NCI-H2227 (cell line): ENCODE measurements at regions not wholly inside any gene's neighbourhood (a gene's known extent, or its start where the extent isn't known, plus 50 kb on each side); places are given as distances from the start of the nearest gene placed in this dataset.

ENCODE experiments used
- DNase-seq: peaks from one replicate; lab custom pipeline; 2025; ENCODE audit not compliant: unreplicated experiment; lab: John Stamatoyannopoulos, UW

DNA sequence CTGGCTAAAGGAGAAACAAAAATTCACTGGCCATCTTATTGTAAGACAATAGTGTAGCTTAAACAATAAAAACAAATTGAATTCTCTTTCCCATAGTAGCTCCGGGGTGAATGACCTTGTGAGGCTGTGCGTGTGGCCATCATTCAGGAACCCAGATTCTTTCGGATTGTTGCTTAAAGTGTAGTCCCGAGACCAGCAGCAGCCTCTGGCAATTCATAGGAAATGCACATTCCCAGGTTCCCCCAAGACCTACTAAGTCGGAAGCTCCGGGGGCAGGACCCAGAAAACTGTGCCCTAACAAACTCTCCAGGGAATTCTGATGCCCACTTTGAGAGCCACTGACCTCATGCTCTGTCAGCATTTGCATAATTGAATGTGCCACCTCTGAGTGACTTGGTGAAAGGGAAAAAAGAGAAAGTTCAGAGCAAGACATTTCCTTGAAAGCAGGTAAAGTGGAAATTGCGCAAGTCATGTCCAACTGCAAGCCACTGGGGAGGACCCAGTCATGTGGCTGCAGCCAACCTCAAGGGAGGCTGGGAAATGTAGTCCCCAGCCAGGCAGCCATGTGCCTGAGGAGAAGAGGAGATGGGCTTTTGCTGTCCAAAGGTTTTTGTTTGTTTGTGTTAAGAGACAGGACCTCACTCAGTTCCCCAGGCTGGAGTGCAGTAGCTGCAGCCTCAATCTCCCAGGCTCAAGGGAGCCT is 50.7 kb upstream of the PNMA8B start:
- peak; percentile 57 for DNase-seq

GRCh38 chr19:46550684-46551083 is 50.4 kb upstream of the CALM3 start:
- no peak for DNase-seq

DNA sequence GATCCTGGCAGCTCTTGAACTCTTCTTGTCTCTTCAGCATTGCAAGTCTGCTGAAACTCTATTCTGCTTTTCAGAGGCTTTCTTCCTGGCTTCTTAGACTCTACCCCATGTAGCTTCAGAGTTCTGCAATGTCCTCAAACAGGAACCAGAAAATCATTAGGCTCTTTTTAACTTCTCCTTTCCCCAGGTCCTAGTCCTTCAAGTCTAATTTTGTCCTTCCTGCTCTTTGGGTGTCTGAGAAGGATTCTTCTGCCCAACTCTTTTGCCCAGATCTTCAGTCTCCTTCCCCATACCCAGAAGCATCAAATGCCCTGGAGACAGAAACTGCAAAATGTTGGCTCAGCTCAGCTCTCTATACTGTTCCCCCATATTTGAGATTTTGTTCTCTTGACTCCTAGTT is 50.0 kb upstream of the CALM3 start:
- DNase-seq = no peak
